GM23338 (cell line): ENCODE measurements at regions not wholly inside any gene's neighbourhood (a gene's known extent, or its start where the extent isn't known, plus 50 kb on each side); places are given as distances from the start of the nearest gene placed in this dataset.

ENCODE experiments used
- ATAC-seq: fragments of 200-7000 bp; cut with Tn5 transposase; 3 replicates; pipeline ENCODE4 v1.9.1; 2020
- DNase-seq: peaks from one replicate; pipeline ENCODE4 v3.0.0-alpha.2; 2015; ENCODE audit warnings: low spot score
- H2AFZ ChIP-seq: fragments of 200-600 bp; sonication (generic); 2 replicates; pipeline ENCODE4 v1.8.0; 2016; ENCODE audit warnings: antibody characterized with exemption, mild to moderate bottlenecking, moderate library complexity
- H3F3A ChIP-seq: fragments of 200-600 bp; sonication (generic); replicated peaks from 2 replicates; pipeline ENCODE4 v1.8.0; 2017; ENCODE audit warnings: antibody characterized with exemption, mixed run types, low read depth
- H3K27ac ChIP-seq: fragments of 200-600 bp; sonication (generic); 2 replicates; pipeline ENCODE4 v1.6.1; 2016; ENCODE audit warnings: low read depth
- H3K27me3 ChIP-seq: fragments of 200-600 bp; sonication (generic); 2 replicates; pipeline ENCODE4 v1.8.0; 2016; ENCODE audit warnings: mild to moderate bottlenecking, mixed run types, moderate library complexity; ENCODE audit not compliant: insufficient read depth
- H3K36me3 ChIP-seq: fragments of 200-600 bp; sonication (generic); 2 replicates; pipeline ENCODE4 v1.8.0; 2016; ENCODE audit warnings: mild to moderate bottlenecking; ENCODE audit not compliant: insufficient read depth
- H3K4me1 ChIP-seq: fragments of 200-600 bp; sonication (generic); 2 replicates; pipeline ENCODE4 v1.8.0; 2016; ENCODE audit warnings: mild to moderate bottlenecking, moderate library complexity; ENCODE audit not compliant: insufficient read depth
- H3K4me2 ChIP-seq: fragments of 200-600 bp; sonication (generic); 2 replicates; pipeline ENCODE4 v1.7.1; 2017; ENCODE audit warnings: mixed run types
- H3K4me3 ChIP-seq: fragments of 200-600 bp; sonication (generic); 2 replicates; pipeline ENCODE4 v1.6.1; 2016; ENCODE audit warnings: mixed run types
- H3K79me2 ChIP-seq: fragments of 200-600 bp; sonication (generic); replicated peaks from 2 replicates; pipeline ENCODE4 v1.8.0; 2017; ENCODE audit warnings: mild to moderate bottlenecking; ENCODE audit not compliant: insufficient read depth
- H3K9me2 ChIP-seq: fragments of 200-600 bp; sonication (generic); 2 replicates; pipeline ENCODE4 v1.8.0; 2017; ENCODE audit not compliant: insufficient read depth
- H4K20me1 ChIP-seq: fragments of 200-600 bp; sonication (generic); replicated peaks from 2 replicates; pipeline ENCODE4 v1.8.0; 2017; ENCODE audit warnings: mild to moderate bottlenecking; ENCODE audit not compliant: insufficient read depth
- H3K27ac Mint-ChIP-seq: 2 replicates; pipeline ENCODE4 v1.8.0; 2020; ENCODE audit warnings: inconsistent platforms, mild to moderate bottlenecking, moderate library complexity, mixed read lengths
- H3K27me3 Mint-ChIP-seq: 3 replicates; pipeline ENCODE4 v1.8.0; 2022; ENCODE audit warnings: low read depth, mild to moderate bottlenecking, moderate library complexity, mixed read lengths, inconsistent platforms; ENCODE audit not compliant: insufficient read depth, poor library complexity
- H3K36me3 Mint-ChIP-seq: 3 replicates; pipeline ENCODE4 v1.8.0; 2021; ENCODE audit warnings: low read depth, mild to moderate bottlenecking, inconsistent platforms, moderate library complexity, mixed read lengths
- H3K4me1 Mint-ChIP-seq: 3 replicates; pipeline ENCODE4 v1.8.0; 2020; ENCODE audit warnings: mild to moderate bottlenecking, inconsistent platforms, mixed read lengths
- H3K4me3 Mint-ChIP-seq: 3 replicates; pipeline ENCODE4 v1.8.0; 2021; ENCODE audit warnings: moderate library complexity, mild to moderate bottlenecking, inconsistent platforms, mixed read lengths
- H3K9me3 Mint-ChIP-seq: 3 replicates; pipeline ENCODE4 v1.8.0; 2020; ENCODE audit warnings: moderate library complexity, mild to moderate bottlenecking, inconsistent platforms, mixed read lengths
- CREB1 ChIP-seq: fragments of 250-450 bp; sonication (Bioruptor Pico); IDR thresholded peaks from 2 replicates; pipeline ENCODE4 v1.5.0; 2020; ENCODE audit warnings: low read depth, mild to moderate bottlenecking, moderate library complexity
- ETS1 ChIP-seq: IDR thresholded peaks from 2 replicates; pipeline ENCODE4 v1.6.1; 2016; ENCODE audit warnings: antibody characterized with exemption
- EZH2 ChIP-seq: fragments of 200-600 bp; sonication (generic); IDR thresholded peaks from one replicate; pipeline ENCODE4 v1.8.0; 2017; ENCODE audit warnings: antibody characterized with exemption, mild to moderate bottlenecking, low read depth; ENCODE audit not compliant: unreplicated experiment
- EZH2phosphoT487 ChIP-seq: fragments of 200-600 bp; sonication (generic); IDR thresholded peaks from one replicate; pipeline ENCODE4 v1.8.1; 2018; ENCODE audit warnings: antibody characterized with exemption; ENCODE audit not compliant: unreplicated experiment
- NANOG ChIP-seq: IDR thresholded peaks from 2 replicates; pipeline ENCODE4 v1.6.1; 2016; ENCODE audit warnings: antibody characterized with exemption, borderline replicate concordance
- POLR2AphosphoS5 ChIP-seq: IDR thresholded peaks from 2 replicates; pipeline ENCODE4 v1.6.1; 2016; ENCODE audit warnings: antibody characterized with exemption, low read depth
- REST ChIP-seq: IDR thresholded peaks from one replicate; pipeline ENCODE4 v1.6.1; 2018; ENCODE audit warnings: antibody characterized with exemption; ENCODE audit not compliant: unreplicated experiment
- STAT1 ChIP-seq: IDR thresholded peaks from one replicate; pipeline ENCODE4 v1.6.1; 2016; ENCODE audit warnings: antibody characterized with exemption; ENCODE audit not compliant: unreplicated experiment
- ZNF114 ChIP-seq: fragments of 250-450 bp; sonication (Bioruptor Pico); IDR thresholded peaks from 2 replicates; pipeline ENCODE4 v1.5.0; 2020; ENCODE audit warnings: mild to moderate bottlenecking, moderate library complexity
- ZNF331 ChIP-seq: fragments of 250-450 bp; sonication (Bioruptor Pico); IDR thresholded peaks from 2 replicates; pipeline ENCODE4 v1.5.0; 2020; ENCODE audit warnings: low read depth, mild to moderate bottlenecking, moderate library complexity
- ZNF462 ChIP-seq: fragments of 250-450 bp; sonication (Bioruptor Pico); IDR thresholded peaks from 2 replicates; pipeline ENCODE4 v1.5.0; 2020; ENCODE audit warnings: mild to moderate bottlenecking, moderate library complexity

GRCh38 chr5:121691478-121691877 lies 160.2 kb upstream of the FTMT start:
- no peaks in the 10 kb centered on the region for H3K9me3 Mint-ChIP-seq
- no peaks in the 10 kb centered on the region for H3K79me2 ChIP-seq
- no peak overlapping the region for H3K4me3 ChIP-seq
- H4K20me1 ChIP-seq, result no peaks in the 10 kb centered on the region
- H3K4me1 Mint-ChIP-seq, result peaks cover 28% of the 10 kb centered on the region
- H3K36me3 ChIP-seq, result 0 out of 2 replicates have a peak, but pooled peaks cover 2% of the 10 kb centered on the region
- H3K4me1 ChIP-seq, result peaks cover 18% of the 10 kb centered on the region
- ATAC-seq (peak; percentile 55), DNase-seq (peak; percentile 38)
- H3K27ac ChIP-seq, result no peak overlapping the region
- peak overlapping the region; percentile 20; the same call in 1 of the 2 replicates for H2AFZ ChIP-seq
- H3K36me3 Mint-ChIP-seq, result no peaks in the 10 kb centered on the region
- H3K4me2 ChIP-seq, result no peak overlapping the region
- H3K4me3 Mint-ChIP-seq, result no peak overlapping the region
- H3K27me3 Mint-ChIP-seq, result no peaks in the 10 kb centered on the region
- no peak for TF ChIP-seq STAT1
- no peak for TF ChIP-seq CREB1 (CRISPR knock-in tag)
- no peak for TF ChIP-seq ZNF331 (CRISPR knock-in tag)
- TF ChIP-seq EZH2, result no peak
- TF ChIP-seq POLR2AphosphoS5, result no peak
- H3K9me2 ChIP-seq, result no peaks in the 10 kb centered on the region
- no peaks in the 10 kb centered on the region for H3F3A ChIP-seq
- H3K27me3 ChIP-seq, result no peaks in the 10 kb centered on the region
- H3K27ac Mint-ChIP-seq, result no peak overlapping the region; the same call in 1 of the 2 replicates

- H3K27ac Mint-ChIP-seq, result no peak overlapping the region
- H3K4me3 Mint-ChIP-seq, result no peak overlapping the region
- H3K9me3 Mint-ChIP-seq, result no peaks in the 10 kb centered on the region
- H3K27ac ChIP-seq, result no peak overlapping the region
- H3K27me3 ChIP-seq, result no peaks in the 10 kb centered on the region
- peak overlapping the region; percentile 20; the same call in 1 of the 2 replicates for H2AFZ ChIP-seq
- no peaks in the 10 kb centered on the region for H3K27me3 Mint-ChIP-seq
- no peaks in the 10 kb centered on the region for H3K9me2 ChIP-seq
- no peak overlapping the region for H3K4me2 ChIP-seq
- H3K4me1 Mint-ChIP-seq, result peaks cover 23% of the 10 kb centered on the region
- H4K20me1 ChIP-seq, result no peaks in the 10 kb centered on the region
- no peak for DNase-seq
- H3K79me2 ChIP-seq, result no peaks in the 10 kb centered on the region
- no peaks in the 10 kb centered on the region for H3F3A ChIP-seq
- ATAC-seq, result no peak
- peaks cover 18% of the 10 kb centered on the region for H3K4me1 ChIP-seq
- H3K36me3 ChIP-seq, result no peaks in the 10 kb centered on the region
- no peak overlapping the region for H3K4me3 ChIP-seq
- no peaks in the 10 kb centered on the region for H3K36me3 Mint-ChIP-seq
- TF ChIP-seq POLR2AphosphoS5 (no peak), NANOG (no peak), EZH2 (no peak), ZNF114 (CRISPR knock-in tag) (no peak), EZH2phosphoT487 (no peak), ZNF462 (CRISPR knock-in tag) (no peak), ETS1 (no peak), REST (no peak)
Measured at GRCh38 chr5:121692158-121692557, 159.5 kb upstream of the FTMT start.
